H9 (cell line): ENCODE measurements at regions not wholly inside any gene's neighbourhood (a gene's known extent, or its start where the extent isn't known, plus 50 kb on each side); places are given as distances from the start of the nearest gene placed in this dataset.

Experiments used
- DNase-seq: peaks from one replicate; pipeline ENCODE4 v3.0.0-alpha.2; 2017
- H2AFZ ChIP-seq: one replicate; pipeline ENCODE4 v1.6.1; 2013; ENCODE audit warnings: mild to moderate bottlenecking, low read length, control low read depth, moderate library complexity
- H2AK5ac ChIP-seq: 2 replicates; pipeline ENCODE4 v1.6.1; 2013; ENCODE audit warnings: low read length, control low read depth, mixed read lengths; ENCODE audit not compliant: insufficient read length
- H2BK120ac ChIP-seq: one replicate; pipeline ENCODE4 v1.6.1; 2013; ENCODE audit warnings: low read depth, mild to moderate bottlenecking, low read length, control low read depth, inconsistent platforms; ENCODE audit not compliant: poor library complexity, severe bottlenecking
- H2BK12ac ChIP-seq: 2 replicates; pipeline ENCODE4 v1.6.1; 2013; ENCODE audit warnings: low read length, control low read depth, mixed read lengths, low read depth; ENCODE audit not compliant: insufficient read length
- H2BK15ac ChIP-seq: 2 replicates; pipeline ENCODE4 v1.6.1; 2013; ENCODE audit warnings: low read depth, low read length, control low read depth
- H2BK20ac ChIP-seq: one replicate; pipeline ENCODE4 v1.6.1; 2013; ENCODE audit warnings: low read depth, mild to moderate bottlenecking, low read length, control low read depth, inconsistent platforms; ENCODE audit not compliant: poor library complexity, severe bottlenecking
- H2BK5ac ChIP-seq: 2 replicates; pipeline ENCODE4 v1.6.1; 2013; ENCODE audit warnings: low read length, control low read depth, mixed read lengths; ENCODE audit not compliant: insufficient read length
- H3K14ac ChIP-seq: 2 replicates; pipeline ENCODE4 v1.6.1; 2013; ENCODE audit warnings: low read length, control low read depth; ENCODE audit not compliant: insufficient read depth
- H3K18ac ChIP-seq: 2 replicates; pipeline ENCODE4 v1.6.1; 2013; ENCODE audit warnings: low read depth, mild to moderate bottlenecking, mixed read lengths, low read length, control low read depth; ENCODE audit not compliant: insufficient read length
- H3K23ac ChIP-seq: 2 replicates; pipeline ENCODE4 v1.6.1; 2013; ENCODE audit warnings: low read length, control low read depth, mixed read lengths, low read depth; ENCODE audit not compliant: insufficient read length
- H3K23me2 ChIP-seq: 2 replicates; pipeline ENCODE4 v1.6.1; 2013; ENCODE audit warnings: low read depth, mild to moderate bottlenecking, mixed read lengths, low read length, control low read depth; ENCODE audit not compliant: insufficient read length, poor library complexity, severe bottlenecking
- H3K27ac ChIP-seq: 2 replicates; pipeline ENCODE4 v1.5.1; 2013; ENCODE audit warnings: low read length, control low read depth, mixed read lengths, low read depth; ENCODE audit not compliant: insufficient read length
- H3K27me3 ChIP-seq: 2 replicates; pipeline ENCODE4 v1.6.1; 2013; ENCODE audit warnings: low read length, control low read depth, inconsistent platforms; ENCODE audit not compliant: insufficient read depth
- H3K4ac ChIP-seq: 2 replicates; pipeline ENCODE4 v1.6.1; 2013; ENCODE audit warnings: low read depth, mild to moderate bottlenecking, control low read depth, inconsistent platforms, low read length, moderate library complexity
- H3K4me1 ChIP-seq: 2 replicates; pipeline ENCODE4 v1.6.1; 2013; ENCODE audit warnings: low read length, control low read depth, inconsistent platforms; ENCODE audit not compliant: insufficient read depth
- H3K4me2 ChIP-seq: 2 replicates; pipeline ENCODE4 v1.6.1; 2013; ENCODE audit warnings: low read length, control low read depth, mixed read lengths; ENCODE audit not compliant: insufficient read length, insufficient read depth
- H3K56ac ChIP-seq: 2 replicates; pipeline ENCODE4 v1.6.1; 2013; ENCODE audit warnings: low read depth, mild to moderate bottlenecking, mixed read lengths, low read length, control low read depth; ENCODE audit not compliant: insufficient read length
- H3K79me1 ChIP-seq: 2 replicates; pipeline ENCODE4 v1.6.1; 2013; ENCODE audit warnings: low read depth, mild to moderate bottlenecking, moderate library complexity, low read length, control low read depth, inconsistent platforms; ENCODE audit not compliant: insufficient read depth, poor library complexity, severe bottlenecking
- H3K79me2 ChIP-seq: 2 replicates; pipeline ENCODE4 v1.6.1; 2013; ENCODE audit warnings: low read length, control low read depth, inconsistent platforms; ENCODE audit not compliant: insufficient read depth
- H3K9ac ChIP-seq: 2 replicates; pipeline ENCODE4 v1.6.1; 2013; ENCODE audit warnings: low read length, control low read depth, mixed read lengths; ENCODE audit not compliant: insufficient read length; ENCODE audit errors: extremely low read depth
- H3K9me3 ChIP-seq: one replicate; pipeline ENCODE4 v1.6.1; 2013; ENCODE audit warnings: low read depth, low read length, inconsistent platforms; ENCODE audit not compliant: control insufficient read depth
- H3T11ph ChIP-seq: one replicate; pipeline ENCODE4 v1.6.1; 2013; ENCODE audit warnings: mild to moderate bottlenecking, low read length, control low read depth, inconsistent platforms
- H4K20me1 ChIP-seq: one replicate; pipeline ENCODE4 v1.6.1; 2013; ENCODE audit not compliant: control insufficient read depth, insufficient read length, insufficient read depth
- H4K5ac ChIP-seq: 2 replicates; pipeline ENCODE4 v1.6.1; 2013; ENCODE audit warnings: low read depth, mild to moderate bottlenecking, mixed read lengths, low read length, control low read depth; ENCODE audit not compliant: insufficient read length
- H4K8ac ChIP-seq: replicated peaks from 2 replicates; pipeline ENCODE4 v1.6.1; 2013; ENCODE audit warnings: low read length, control low read depth, mixed read lengths, low read depth; ENCODE audit not compliant: insufficient read length
- H4K91ac ChIP-seq: 2 replicates; pipeline ENCODE4 v1.6.1; 2013; ENCODE audit warnings: low read depth, mild to moderate bottlenecking, moderate library complexity, mixed read lengths, low read length, control low read depth; ENCODE audit not compliant: insufficient read length
- H3K27ac Mint-ChIP-seq, 3 experiments: 2 replicates in 2 of 3; 3 replicates in 1 of 3; pipeline ENCODE4 v1.8.0; 2020 to 2021; ENCODE audit warnings: mixed read lengths in 3 of 3, mild to moderate bottlenecking in 1 of 3, moderate library complexity in 1 of 3
- H3K27me3 Mint-ChIP-seq: 2 replicates; pipeline ENCODE4 v1.8.0; 2021; ENCODE audit warnings: low read depth, mild to moderate bottlenecking, moderate library complexity, mixed read lengths
- H3K36me3 Mint-ChIP-seq, 3 experiments: 2 replicates in 2 of 3; 3 replicates in 1 of 3; pipeline ENCODE4 v1.8.0; 2020 to 2021; ENCODE audit warnings: low read depth in 3 of 3, mixed read lengths in 3 of 3; ENCODE audit not compliant: insufficient read depth in 1 of 3
- H3K4me1 Mint-ChIP-seq, 2 experiments: 2 replicates each; pipeline ENCODE4 v1.8.0; 2020; ENCODE audit warnings: mixed read lengths in 2 of 2
- H3K4me3 Mint-ChIP-seq, 2 experiments: 2 replicates in 1 of 2; 3 replicates in 1 of 2; pipeline ENCODE4 v1.8.0; 2020 to 2021; ENCODE audit warnings: mild to moderate bottlenecking in 2 of 2, mixed read lengths in 2 of 2, moderate library complexity in 1 of 2
- H3K9me3 Mint-ChIP-seq, 2 experiments: 2 replicates in 1 of 2; 3 replicates in 1 of 2; pipeline ENCODE4 v1.8.0; 2020; ENCODE audit warnings: mild to moderate bottlenecking in 2 of 2, mixed read lengths in 2 of 2, moderate library complexity in 1 of 2
- CTCF ChIP-seq: fragments of 200-600 bp; sonication (generic); conservative IDR thresholded peaks from 3 replicates; pipeline ENCODE4 v1.8.0; 2021; ENCODE audit warnings: antibody characterized with exemption, mild to moderate bottlenecking
- WGBS: extraction: QIAGEN DNeasy Blood & Tissue Kit; methylation state at CpG from one replicate; pipeline ENCODE4 v1.1.7; 2013; ENCODE audit warnings: missing lambda C conversion rate, low lambda C conversion rate, mixed read lengths; ENCODE audit not compliant: insufficient read length; ENCODE audit errors: extremely low coverage; 5-methylcytosine and 5-hydroxymethylcytosine counted together

GRCh38 chr13:82934000-82934399 lies 948.3 kb downstream of the SLITRK1 start:
- Mint-ChIP-seq H3K36me3 (peaks cover 5 to 8% (median 7%) of the 10 kb centered on the region in 3 experiments; a peak in 4 of 7 replicates), H3K27me3 (no peaks in the 10 kb centered on the region), H3K9me3 (peaks cover 11% of the 10 kb centered on the region in 2 experiments; a peak in 4 of 5 replicates), H3K27ac (no peak overlapping the region), H3K4me1 (no peaks in the 10 kb centered on the region), H3K4me3 (no peak overlapping the region)
- Histone ChIP-seq H3K9ac (no peak overlapping the region), H3K4me2 (no peak overlapping the region), H3K27ac (no peak overlapping the region), H2AFZ (no peak overlapping the region), H3K18ac (no peak overlapping the region), H3K79me2 (no peaks in the 10 kb centered on the region), H2BK12ac (no peak overlapping the region), H2BK20ac (no peak overlapping the region), H3T11ph (no peak overlapping the region), H4K8ac (no peak overlapping the region), H4K91ac (no peak overlapping the region), H2BK120ac (no peak overlapping the region), H2BK5ac (no peak overlapping the region), H3K79me1 (no peaks in the 10 kb centered on the region), H3K23me2 (no peaks in the 10 kb centered on the region), H3K9me3 (peaks cover 5% of the 10 kb centered on the region), H4K5ac (no peak overlapping the region), H2AK5ac (no peak overlapping the region), H3K4me1 (no peaks in the 10 kb centered on the region), H2BK15ac (no peak overlapping the region), H3K14ac (no peak overlapping the region), H3K4ac (no peak overlapping the region), H3K23ac (no peak overlapping the region), H4K20me1 (no peaks in the 10 kb centered on the region), H3K27me3 (no peaks in the 10 kb centered on the region), H3K56ac (no peak overlapping the region)
- WGBS = no CpG with 5 or more reads among the region's 2 CpGs
- no peak for TF ChIP-seq CTCF
- DNase-seq = no peak
